GM23338 (cell line): ENCODE measurements at regions not wholly inside any gene's neighbourhood (a gene's known extent, or its start where the extent isn't known, plus 50 kb on each side); places are given as distances from the start of the nearest gene placed in this dataset.
"Not testable (repeated sequence)": the region's sequence is repeated elsewhere in the genome, so short reads cannot be mapped to it uniquely, and the experiment has no call there.

Source experiments
- ATAC-seq: fragments of 200-7000 bp; cut with Tn5 transposase; 3 replicates; pipeline ENCODE4 v1.9.1; 2020
- DNase-seq: peaks from one replicate; pipeline ENCODE4 v3.0.0-alpha.2; 2015; ENCODE audit warnings: low spot score
- H2AFZ ChIP-seq: fragments of 200-600 bp; sonication (generic); 2 replicates; pipeline ENCODE4 v1.8.0; 2016; ENCODE audit warnings: antibody characterized with exemption, mild to moderate bottlenecking, moderate library complexity
- H3F3A ChIP-seq: fragments of 200-600 bp; sonication (generic); replicated peaks from 2 replicates; pipeline ENCODE4 v1.8.0; 2017; ENCODE audit warnings: antibody characterized with exemption, mixed run types, low read depth
- H3K27ac ChIP-seq: fragments of 200-600 bp; sonication (generic); 2 replicates; pipeline ENCODE4 v1.6.1; 2016; ENCODE audit warnings: low read depth
- H3K27me3 ChIP-seq: fragments of 200-600 bp; sonication (generic); 2 replicates; pipeline ENCODE4 v1.8.0; 2016; ENCODE audit warnings: mild to moderate bottlenecking, mixed run types, moderate library complexity; ENCODE audit not compliant: insufficient read depth
- H3K36me3 ChIP-seq: fragments of 200-600 bp; sonication (generic); 2 replicates; pipeline ENCODE4 v1.8.0; 2016; ENCODE audit warnings: mild to moderate bottlenecking; ENCODE audit not compliant: insufficient read depth
- H3K4me1 ChIP-seq: fragments of 200-600 bp; sonication (generic); 2 replicates; pipeline ENCODE4 v1.8.0; 2016; ENCODE audit warnings: mild to moderate bottlenecking, moderate library complexity; ENCODE audit not compliant: insufficient read depth
- H3K4me2 ChIP-seq: fragments of 200-600 bp; sonication (generic); 2 replicates; pipeline ENCODE4 v1.7.1; 2017; ENCODE audit warnings: mixed run types
- H3K4me3 ChIP-seq: fragments of 200-600 bp; sonication (generic); 2 replicates; pipeline ENCODE4 v1.6.1; 2016; ENCODE audit warnings: mixed run types
- H3K79me2 ChIP-seq: fragments of 200-600 bp; sonication (generic); replicated peaks from 2 replicates; pipeline ENCODE4 v1.8.0; 2017; ENCODE audit warnings: mild to moderate bottlenecking; ENCODE audit not compliant: insufficient read depth
- H3K9me2 ChIP-seq: fragments of 200-600 bp; sonication (generic); 2 replicates; pipeline ENCODE4 v1.8.0; 2017; ENCODE audit not compliant: insufficient read depth
- H4K20me1 ChIP-seq: fragments of 200-600 bp; sonication (generic); replicated peaks from 2 replicates; pipeline ENCODE4 v1.8.0; 2017; ENCODE audit warnings: mild to moderate bottlenecking; ENCODE audit not compliant: insufficient read depth
- H3K27ac Mint-ChIP-seq: 2 replicates; pipeline ENCODE4 v1.8.0; 2020; ENCODE audit warnings: inconsistent platforms, mild to moderate bottlenecking, moderate library complexity, mixed read lengths
- H3K27me3 Mint-ChIP-seq: 3 replicates; pipeline ENCODE4 v1.8.0; 2022; ENCODE audit warnings: low read depth, mild to moderate bottlenecking, moderate library complexity, mixed read lengths, inconsistent platforms; ENCODE audit not compliant: insufficient read depth, poor library complexity
- H3K36me3 Mint-ChIP-seq: 3 replicates; pipeline ENCODE4 v1.8.0; 2021; ENCODE audit warnings: low read depth, mild to moderate bottlenecking, inconsistent platforms, moderate library complexity, mixed read lengths
- H3K4me1 Mint-ChIP-seq: 3 replicates; pipeline ENCODE4 v1.8.0; 2020; ENCODE audit warnings: mild to moderate bottlenecking, inconsistent platforms, mixed read lengths
- H3K4me3 Mint-ChIP-seq: 3 replicates; pipeline ENCODE4 v1.8.0; 2021; ENCODE audit warnings: moderate library complexity, mild to moderate bottlenecking, inconsistent platforms, mixed read lengths
- H3K9me3 Mint-ChIP-seq: 3 replicates; pipeline ENCODE4 v1.8.0; 2020; ENCODE audit warnings: moderate library complexity, mild to moderate bottlenecking, inconsistent platforms, mixed read lengths
- CREB1 ChIP-seq: fragments of 250-450 bp; sonication (Bioruptor Pico); IDR thresholded peaks from 2 replicates; pipeline ENCODE4 v1.5.0; 2020; ENCODE audit warnings: low read depth, mild to moderate bottlenecking, moderate library complexity
- CTCF ChIP-seq, 2 experiments: fragments of 200-600 bp in 1 of 2; sonication (generic) in 1 of 2; conservative IDR thresholded peaks; 2 replicates each; pipeline versions ENCODE4 v1.5.1 to v1.6.1; 2016 to 2017; ENCODE audit warnings: antibody characterized with exemption in 2 of 2, low read depth in 2 of 2, mild to moderate bottlenecking in 2 of 2, moderate library complexity in 1 of 2
- ETS1 ChIP-seq: IDR thresholded peaks from 2 replicates; pipeline ENCODE4 v1.6.1; 2016; ENCODE audit warnings: antibody characterized with exemption
- EZH2phosphoT487 ChIP-seq: fragments of 200-600 bp; sonication (generic); IDR thresholded peaks from one replicate; pipeline ENCODE4 v1.8.1; 2018; ENCODE audit warnings: antibody characterized with exemption; ENCODE audit not compliant: unreplicated experiment
- JUNB ChIP-seq: IDR thresholded peaks from one replicate; pipeline ENCODE4 v1.6.1; 2016; ENCODE audit warnings: antibody characterized with exemption; ENCODE audit not compliant: unreplicated experiment
- POLR2AphosphoS5 ChIP-seq: IDR thresholded peaks from 2 replicates; pipeline ENCODE4 v1.6.1; 2016; ENCODE audit warnings: antibody characterized with exemption, low read depth
- REST ChIP-seq: IDR thresholded peaks from one replicate; pipeline ENCODE4 v1.6.1; 2018; ENCODE audit warnings: antibody characterized with exemption; ENCODE audit not compliant: unreplicated experiment
- STAT1 ChIP-seq: IDR thresholded peaks from one replicate; pipeline ENCODE4 v1.6.1; 2016; ENCODE audit warnings: antibody characterized with exemption; ENCODE audit not compliant: unreplicated experiment
- ZNF331 ChIP-seq: fragments of 250-450 bp; sonication (Bioruptor Pico); IDR thresholded peaks from 2 replicates; pipeline ENCODE4 v1.5.0; 2020; ENCODE audit warnings: low read depth, mild to moderate bottlenecking, moderate library complexity

GRCh38 chr18:51569561-51569960 is 372.1 kb upstream of the MEX3C start:
- H3F3A ChIP-seq: no peaks in the 10 kb centered on the region
- Mint-ChIP-seq H3K4me3 (no peak overlapping the region), H3K27me3 (peaks cover under 1% of the 10 kb centered on the region), H3K9me3 (peaks cover 4% of the 10 kb centered on the region; the same call in 1 of the 3 replicates), H3K36me3 (no peaks in the 10 kb centered on the region), H3K4me1 (peaks cover 14% of the 10 kb centered on the region), H3K27ac (no peak overlapping the region)
- TF ChIP-seq STAT1: no peak
- no peak for TF ChIP-seq POLR2AphosphoS5
- no peak for TF ChIP-seq ETS1
- TF ChIP-seq CTCF (conservative IDR thresholded peaks at IDR 0.05; ENCODE audit: low read depth in 2 of 2): no peak
- no peak for TF ChIP-seq JUNB
- no peak for TF ChIP-seq REST
- TF ChIP-seq EZH2phosphoT487: no peak
- TF ChIP-seq ZNF331 (CRISPR knock-in tag): no peak
- TF ChIP-seq CREB1 (CRISPR knock-in tag): no peak
- H3K9me2 ChIP-seq: 0 out of 2 replicates have a peak, but pooled peaks cover 2% of the 10 kb centered on the region
- H3K36me3 ChIP-seq: no peaks in the 10 kb centered on the region
- no peak overlapping the region for H3K4me2 ChIP-seq
- H3K27ac ChIP-seq: no peak overlapping the region
- DNase-seq (no peak), ATAC-seq (no peak)
- no peak overlapping the region for H2AFZ ChIP-seq
- H3K79me2 ChIP-seq: no peaks in the 10 kb centered on the region
- peaks cover 5% of the 10 kb centered on the region; the same call in 1 of the 2 replicates for H3K4me1 ChIP-seq
- H4K20me1 ChIP-seq: no peaks in the 10 kb centered on the region
- H3K4me3 ChIP-seq: no peak overlapping the region
- H3K27me3 ChIP-seq: no peaks in the 10 kb centered on the region

GRCh38 chr18:51570071-51570470 is 372.6 kb upstream of the MEX3C start:
- not testable (repeated sequence) for H3K9me3 Mint-ChIP-seq, H3K36me3 ChIP-seq, H3F3A ChIP-seq, H3K27me3 ChIP-seq, ATAC-seq, DNase-seq, H3K79me2 ChIP-seq, H2AFZ ChIP-seq, H3K4me2 ChIP-seq, H3K4me3 ChIP-seq, H4K20me1 ChIP-seq, H3K27me3 Mint-ChIP-seq, H3K36me3 Mint-ChIP-seq, H3K4me1 ChIP-seq, H3K9me2 ChIP-seq, H3K4me3 Mint-ChIP-seq, H3K27ac ChIP-seq
- Mint-ChIP-seq H3K4me1 (peaks cover 14% of the 10 kb centered on the region), H3K27ac (peak overlapping the region; percentile 24; the same call in 1 of the 2 replicates)

- H3K27ac Mint-ChIP-seq, H3K4me1 ChIP-seq, H3K27me3 Mint-ChIP-seq, H3K9me3 Mint-ChIP-seq, H4K20me1 ChIP-seq, H3K4me3 Mint-ChIP-seq, H3K27me3 ChIP-seq, H3K9me2 ChIP-seq, H2AFZ ChIP-seq, ATAC-seq, H3K36me3 Mint-ChIP-seq, H3F3A ChIP-seq, H3K79me2 ChIP-seq, H3K4me3 ChIP-seq, H3K27ac ChIP-seq, H3K4me2 ChIP-seq, DNase-seq, H3K36me3 ChIP-seq: not testable (repeated sequence)
- peaks cover 14% of the 10 kb centered on the region for H3K4me1 Mint-ChIP-seq
Measured at GRCh38 chr18:51573886-51574285, 376.4 kb upstream of the MEX3C start.
